NCI-H446 (cell line): ENCODE measurements at regions not wholly inside any gene's neighbourhood (a gene's known extent, or its start where the extent isn't known, plus 50 kb on each side); places are given as distances from the start of the nearest gene placed in this dataset.

ENCODE experiments used
- DNase-seq, 2 experiments: peaks; one replicate each; lab custom pipeline; 2025; lab: John Stamatoyannopoulos, UW

- no peak for DNase-seq
These were observed 65.6 kb upstream of the IGFBP3 start for GRCh38 chr7:45986355-45987298.

GRCh38 chr7:45985902-45986301 lies 64.8 kb upstream of the IGFBP3 start:
- DNase-seq, result no peak

GRCh38 chr7:45984386-45985295 lies 63.6 kb upstream of the IGFBP3 start:
- no peak for DNase-seq

GRCh38 chr7:45983720-45984255 lies 62.7 kb upstream of the IGFBP3 start:
- no peak for DNase-seq

- DNase-seq, result peak in 1 of 2 experiments; percentile 26
These were observed 62.0 kb upstream of the IGFBP3 start for GRCh38 chr7:45982907-45983719.

GRCh38 chr7:45982132-45982531 lies 61.1 kb upstream of the IGFBP3 start:
- no peak for DNase-seq

GRCh38 chr7:45980973-45981372 lies 59.9 kb upstream of the IGFBP3 start:
- DNase-seq, result no peak

- no peak for DNase-seq
These were observed 59.3 kb upstream of the IGFBP3 start for GRCh38 chr7:45980181-45980905.

- DNase-seq, result no peak
These were observed 58.5 kb upstream of the IGFBP3 start for GRCh38 chr7:45979275-45980180.

GRCh38 chr7:45978731-45979211 lies 57.7 kb upstream of the IGFBP3 start:
- peak in 1 of 2 experiments; percentile 8 for DNase-seq

GRCh38 chr7:45978010-45978681 lies 57.1 kb upstream of the IGFBP3 start:
- DNase-seq, result peak in 1 of 2 experiments; percentile 33

- DNase-seq, result no peak
These were observed 56.2 kb upstream of the IGFBP3 start for GRCh38 chr7:45977256-45977780.

GRCh38 chr7:45976485-45976856 lies 55.4 kb upstream of the IGFBP3 start:
- DNase-seq, result no peak

GRCh38 chr7:45975847-45976484 lies 54.9 kb upstream of the IGFBP3 start:
- no peak for DNase-seq

GRCh38 chr7:45975367-45975766 lies 54.3 kb upstream of the IGFBP3 start:
- no peak for DNase-seq

GRCh38 chr7:45974540-45975360 lies 53.7 kb upstream of the IGFBP3 start:
- DNase-seq, result no peak
